ENCODE measurements at regions not wholly inside any gene's neighbourhood (a gene's known extent, or its start where the extent isn't known, plus 50 kb on each side); places are given as distances from the start of the nearest gene placed in this dataset.
A peak's percentile ranks its signal among the peaks of the same experiment; 100 is the strongest.

DNA sequence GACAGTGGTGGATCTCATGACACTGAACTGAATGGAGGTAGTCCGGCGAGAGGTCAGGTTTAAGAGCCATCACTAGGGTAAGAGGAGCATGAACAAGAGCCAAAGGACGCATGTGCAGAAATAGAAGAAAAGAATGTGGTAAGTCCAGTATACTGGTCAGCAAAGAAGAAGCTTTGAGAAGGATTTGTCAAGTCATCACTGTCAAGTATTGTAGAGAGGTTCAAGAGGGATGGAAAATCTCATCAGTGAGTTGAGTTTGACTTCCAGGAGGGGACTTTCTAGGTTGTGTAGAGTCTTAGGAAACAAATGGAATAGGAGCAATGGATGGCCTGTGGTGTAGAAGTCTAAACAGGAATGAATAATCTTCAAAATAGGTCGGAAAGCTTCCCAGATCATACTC is 161.8 kb downstream of the BTBD3 start:
- H3K27ac Mint-ChIP-seq (ENCODE audit: unreplicated experiment): no peak overlapping the region
- no peaks in the 10 kb centered on the region for H3K36me3 Mint-ChIP-seq (ENCODE audit: low read depth)
- no peak for DNase-seq (ENCODE audit: low read depth, low spot score)
- H3K4me1 Mint-ChIP-seq: peaks cover 2% of the 10 kb centered on the region
- H3K4me3 Mint-ChIP-seq: no peak overlapping the region
- TF ChIP-seq, protein P1, sequence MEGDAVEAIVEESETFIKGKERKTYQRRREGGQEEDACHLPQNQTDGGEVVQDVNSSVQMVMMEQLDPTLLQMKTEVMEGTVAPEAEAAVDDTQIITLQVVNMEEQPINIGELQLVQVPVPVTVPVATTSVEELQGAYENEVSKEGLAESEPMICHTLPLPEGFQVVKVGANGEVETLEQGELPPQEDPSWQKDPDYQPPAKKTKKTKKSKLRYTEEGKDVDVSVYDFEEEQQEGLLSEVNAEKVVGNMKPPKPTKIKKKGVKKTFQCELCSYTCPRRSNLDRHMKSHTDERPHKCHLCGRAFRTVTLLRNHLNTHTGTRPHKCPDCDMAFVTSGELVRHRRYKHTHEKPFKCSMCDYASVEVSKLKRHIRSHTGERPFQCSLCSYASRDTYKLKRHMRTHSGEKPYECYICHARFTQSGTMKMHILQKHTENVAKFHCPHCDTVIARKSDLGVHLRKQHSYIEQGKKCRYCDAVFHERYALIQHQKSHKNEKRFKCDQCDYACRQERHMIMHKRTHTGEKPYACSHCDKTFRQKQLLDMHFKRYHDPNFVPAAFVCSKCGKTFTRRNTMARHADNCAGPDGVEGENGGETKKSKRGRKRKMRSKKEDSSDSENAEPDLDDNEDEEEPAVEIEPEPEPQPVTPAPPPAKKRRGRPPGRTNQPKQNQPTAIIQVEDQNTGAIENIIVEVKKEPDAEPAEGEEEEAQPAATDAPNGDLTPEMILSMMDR (conservative IDR thresholded peaks at IDR 0.05): no peak
- no peaks in the 10 kb centered on the region for H3K27me3 Mint-ChIP-seq (ENCODE audit: low read depth)
- H3K9me3 Mint-ChIP-seq: no peaks in the 10 kb centered on the region

DNA sequence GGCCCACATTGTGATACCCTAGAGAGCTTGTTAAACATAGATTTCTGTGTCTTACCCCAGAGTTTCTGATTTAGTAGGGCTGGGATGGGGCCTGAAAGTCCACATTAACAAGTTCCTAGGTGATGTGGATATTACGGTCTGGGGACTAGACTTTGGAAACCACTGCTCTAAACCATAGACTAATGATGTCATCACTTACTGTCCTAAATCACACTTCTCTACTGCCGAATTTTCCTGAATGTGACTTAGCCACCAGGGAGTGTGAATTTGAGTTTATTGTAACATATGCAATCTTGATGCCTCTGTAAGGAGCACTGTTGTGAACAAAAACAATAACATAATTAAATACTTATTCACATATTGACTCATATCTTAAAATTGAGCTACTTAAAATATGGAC is 165.6 kb downstream of the BTBD3 start:
- DNase-seq (ENCODE audit: low read depth, low spot score): no peak
- H3K27ac Mint-ChIP-seq (ENCODE audit: unreplicated experiment): no peak overlapping the region
- no peak overlapping the region for H3K4me3 Mint-ChIP-seq
- no peaks in the 10 kb centered on the region for H3K27me3 Mint-ChIP-seq (ENCODE audit: low read depth)
- peaks cover 12% of the 10 kb centered on the region for H3K4me1 Mint-ChIP-seq
- TF ChIP-seq, protein P1 (conservative IDR thresholded peaks at IDR 0.05): no peak
- H3K9me3 Mint-ChIP-seq: peaks cover 4% of the 10 kb centered on the region
- no peaks in the 10 kb centered on the region for H3K36me3 Mint-ChIP-seq (ENCODE audit: low read depth)

DNA sequence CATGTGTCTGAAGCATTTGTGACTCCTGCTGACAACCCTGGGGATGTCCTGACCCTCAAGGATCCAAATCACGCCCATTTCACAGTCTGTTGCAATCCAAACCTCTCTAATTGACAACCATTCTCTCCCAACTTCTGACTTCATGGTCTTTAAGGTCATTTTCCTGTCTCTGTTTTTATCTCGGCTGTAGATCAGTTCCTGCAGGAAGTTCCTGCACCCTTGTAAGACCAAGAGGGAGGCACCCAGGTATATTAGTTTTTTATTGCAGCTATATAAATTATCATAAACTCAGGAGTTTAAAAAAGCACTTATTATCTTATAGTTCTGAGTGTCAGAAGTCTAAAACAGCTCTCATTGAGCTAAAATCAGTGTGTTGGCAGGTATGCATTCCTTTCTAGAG is 166.8 kb downstream of the BTBD3 start:
- H3K27me3 Mint-ChIP-seq (ENCODE audit: low read depth): no peaks in the 10 kb centered on the region
- TF ChIP-seq, protein P1 (conservative IDR thresholded peaks at IDR 0.05): no peak
- peaks cover 4% of the 10 kb centered on the region for H3K36me3 Mint-ChIP-seq (ENCODE audit: low read depth)
- peaks cover 12% of the 10 kb centered on the region for H3K4me1 Mint-ChIP-seq
- peaks cover 9% of the 10 kb centered on the region for H3K9me3 Mint-ChIP-seq
- peak overlapping the region; percentile 13 for H3K27ac Mint-ChIP-seq (ENCODE audit: unreplicated experiment)
- H3K4me3 Mint-ChIP-seq: no peak overlapping the region
- DNase-seq (ENCODE audit: low read depth, low spot score): no peak

DNA sequence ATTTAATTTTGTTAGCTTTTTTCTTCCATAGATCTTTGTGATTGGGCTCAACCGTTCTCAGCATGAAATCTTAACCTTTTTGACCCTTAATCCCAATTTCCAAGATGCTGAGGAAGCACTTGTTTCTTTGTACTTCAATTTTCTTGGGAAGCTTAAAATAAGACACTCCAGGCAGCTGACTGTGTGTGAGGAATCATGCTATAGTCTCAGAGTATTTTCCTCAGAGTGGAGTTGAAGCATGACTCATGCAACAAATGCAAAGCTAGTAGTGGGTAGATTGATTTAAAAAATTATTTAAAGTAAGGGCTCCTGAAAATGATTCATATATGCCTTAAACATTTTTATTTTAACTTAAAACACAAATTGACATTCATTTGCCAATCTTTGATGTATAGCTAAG is 168.7 kb downstream of the BTBD3 start:
- H3K4me1 Mint-ChIP-seq: peaks cover 19% of the 10 kb centered on the region
- H3K9me3 Mint-ChIP-seq: peaks cover 9% of the 10 kb centered on the region
- no peak overlapping the region for H3K4me3 Mint-ChIP-seq
- H3K27me3 Mint-ChIP-seq (ENCODE audit: low read depth): no peaks in the 10 kb centered on the region
- peaks cover 4% of the 10 kb centered on the region for H3K36me3 Mint-ChIP-seq (ENCODE audit: low read depth)
- DNase-seq (ENCODE audit: low read depth, low spot score): no peak
- H3K27ac Mint-ChIP-seq (ENCODE audit: unreplicated experiment): no peak overlapping the region
- TF ChIP-seq, protein P1 (conservative IDR thresholded peaks at IDR 0.05): no peak

DNA sequence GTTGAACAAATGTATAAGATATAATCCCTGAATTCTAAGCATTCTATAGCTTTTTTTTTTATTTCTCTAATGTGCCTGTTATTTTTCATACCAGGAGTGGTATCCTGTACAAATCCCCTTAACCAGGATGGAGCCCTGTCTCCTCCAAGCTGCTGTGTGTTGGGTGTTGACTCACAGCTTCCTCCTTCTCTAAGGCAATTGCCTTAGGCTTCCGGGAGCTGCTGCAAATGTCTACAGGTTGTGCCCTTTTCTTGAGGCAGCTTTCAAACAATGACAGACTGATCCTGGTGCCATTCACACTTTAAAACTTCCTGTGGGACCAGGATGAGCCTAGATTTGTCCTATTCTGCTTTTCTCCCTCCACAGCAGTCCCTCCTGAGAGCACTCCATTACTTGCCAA is 173.2 kb downstream of the BTBD3 start:
- TF ChIP-seq, protein P1 (conservative IDR thresholded peaks at IDR 0.05): no peak
- Mint-ChIP-seq H3K4me1 (peaks cover 16% of the 10 kb centered on the region), H3K36me3 (ENCODE audit: low read depth) (peaks cover 4% of the 10 kb centered on the region)

More for the DNA sequence above, 173.2 kb downstream of the BTBD3 start:
- H3K4me3 Mint-ChIP-seq: no peak overlapping the region
- H3K27ac Mint-ChIP-seq (ENCODE audit: unreplicated experiment): no peak overlapping the region
- H3K27me3 Mint-ChIP-seq (ENCODE audit: low read depth): no peaks in the 10 kb centered on the region
- H3K9me3 Mint-ChIP-seq: peaks cover 9% of the 10 kb centered on the region
- DNase-seq (ENCODE audit: low read depth, low spot score): no peak

Data from neural crest cell (in vitro differentiated cells).